ENCODE measurements at regions not wholly inside any gene's neighbourhood (a gene's known extent, or its start where the extent isn't known, plus 50 kb on each side); places are given as distances from the start of the nearest gene placed in this dataset.

DNA sequence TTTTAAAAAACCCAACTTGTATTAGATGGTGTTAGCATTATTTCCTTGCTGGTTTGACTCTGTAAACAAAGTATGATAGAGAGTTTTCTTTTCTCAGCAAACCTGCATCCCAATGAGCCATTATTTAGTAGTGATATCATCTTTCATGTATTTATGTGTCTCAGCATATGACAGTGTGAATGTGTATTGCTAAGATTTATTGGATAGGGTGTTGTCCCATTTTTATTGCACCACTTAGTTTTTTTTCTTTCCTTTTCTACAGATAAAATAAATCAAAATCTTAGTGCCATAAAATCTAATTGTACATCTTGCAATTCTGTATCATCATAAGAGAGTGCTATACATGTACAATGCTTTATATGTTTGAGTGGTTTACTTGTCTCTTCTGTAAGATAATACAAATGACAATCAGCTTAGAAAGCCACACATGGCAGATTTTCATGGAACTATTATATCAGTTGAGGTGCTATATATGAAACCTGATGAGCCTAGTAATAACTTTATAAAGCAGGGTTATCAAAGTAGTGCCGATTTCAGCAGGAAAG is 149.2 kb upstream of the CYLC2 start:
- TF ChIP-seq, protein P1, sequence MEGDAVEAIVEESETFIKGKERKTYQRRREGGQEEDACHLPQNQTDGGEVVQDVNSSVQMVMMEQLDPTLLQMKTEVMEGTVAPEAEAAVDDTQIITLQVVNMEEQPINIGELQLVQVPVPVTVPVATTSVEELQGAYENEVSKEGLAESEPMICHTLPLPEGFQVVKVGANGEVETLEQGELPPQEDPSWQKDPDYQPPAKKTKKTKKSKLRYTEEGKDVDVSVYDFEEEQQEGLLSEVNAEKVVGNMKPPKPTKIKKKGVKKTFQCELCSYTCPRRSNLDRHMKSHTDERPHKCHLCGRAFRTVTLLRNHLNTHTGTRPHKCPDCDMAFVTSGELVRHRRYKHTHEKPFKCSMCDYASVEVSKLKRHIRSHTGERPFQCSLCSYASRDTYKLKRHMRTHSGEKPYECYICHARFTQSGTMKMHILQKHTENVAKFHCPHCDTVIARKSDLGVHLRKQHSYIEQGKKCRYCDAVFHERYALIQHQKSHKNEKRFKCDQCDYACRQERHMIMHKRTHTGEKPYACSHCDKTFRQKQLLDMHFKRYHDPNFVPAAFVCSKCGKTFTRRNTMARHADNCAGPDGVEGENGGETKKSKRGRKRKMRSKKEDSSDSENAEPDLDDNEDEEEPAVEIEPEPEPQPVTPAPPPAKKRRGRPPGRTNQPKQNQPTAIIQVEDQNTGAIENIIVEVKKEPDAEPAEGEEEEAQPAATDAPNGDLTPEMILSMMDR (IDR thresholded peaks at IDR 0.05; ENCODE audit: low read depth, low read length, poor library complexity, severe bottlenecking) = no peak
- TF ChIP-seq EZH2phosphoT487 (IDR thresholded peaks at IDR 0.05; ENCODE audit: borderline replicate concordance, low read length) = no peak

Data from DOHH2 (cell line).